Activated CD8-positive, alpha-beta memory T cell treated with anti-CD3 and anti-CD28 coated beads for 24 hours (primary cell): ENCODE measurements at regions not wholly inside any gene's neighbourhood (a gene's known extent, or its start where the extent isn't known, plus 50 kb on each side); places are given as distances from the start of the nearest gene placed in this dataset.
"Not testable (repeated sequence)": the region's sequence is repeated elsewhere in the genome, so short reads cannot be mapped to it uniquely, and the experiment has no call there.

Experiments used
- DNase-seq: peaks from one replicate; pipeline ENCODE4 v3.0.0-alpha.2; 2020

GRCh38 chr2:35787302-35788031 is 568.1 kb upstream of the CRIM1 start:
- DNase-seq: no peak

- no peak for DNase-seq
These were observed 570.0 kb upstream of the CRIM1 start for GRCh38 chr2:35785564-35785963.

- no peak for DNase-seq
These were observed 570.8 kb upstream of the CRIM1 start for GRCh38 chr2:35784777-35785176.

- DNase-seq: no peak
These were observed 571.9 kb upstream of the CRIM1 start for GRCh38 chr2:35783723-35784122.

DNA sequence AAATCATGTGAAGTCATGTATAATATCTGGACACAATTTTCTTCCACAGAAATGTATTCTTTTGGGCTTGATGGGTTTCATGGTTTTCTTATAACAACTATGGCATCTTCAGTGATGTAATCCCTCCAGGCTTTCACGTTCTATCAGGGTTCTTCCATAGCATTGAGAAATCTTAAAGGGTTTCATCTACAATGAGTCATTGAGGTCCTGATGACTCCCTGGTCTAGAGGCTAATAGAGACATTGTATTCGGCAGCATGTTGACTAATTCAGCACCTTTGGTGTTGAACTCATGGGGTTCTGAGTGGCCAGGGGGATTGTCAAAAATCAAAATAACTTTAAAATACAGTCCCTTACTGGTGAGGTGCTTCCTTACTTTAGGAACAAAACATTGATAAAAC is 614.0 kb upstream of the CRIM1 start:
- DNase-seq: no peak

DNA sequence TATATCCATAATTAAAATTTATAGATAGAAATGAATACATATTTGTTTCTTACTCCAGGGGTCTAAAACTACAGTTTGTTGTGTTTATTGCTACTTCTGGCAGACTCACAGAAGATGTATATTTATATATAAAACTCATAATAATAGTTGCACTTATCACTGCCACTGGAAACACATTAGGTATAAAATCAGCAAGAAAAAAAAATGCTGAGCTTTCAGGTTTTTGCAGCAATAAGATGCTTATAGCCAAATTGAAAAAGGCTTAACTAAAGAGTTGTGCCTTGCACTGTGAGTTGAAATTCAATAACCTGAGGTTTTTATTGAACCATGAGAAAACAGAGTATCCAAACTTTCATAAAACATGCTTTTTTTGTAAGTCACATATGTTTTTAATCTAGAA is 623.9 kb upstream of the CRIM1 start:
- no peak for DNase-seq

- no peak for DNase-seq
These were observed 640.7 kb upstream of the CRIM1 start for GRCh38 chr2:35714883-35715282.

DNA sequence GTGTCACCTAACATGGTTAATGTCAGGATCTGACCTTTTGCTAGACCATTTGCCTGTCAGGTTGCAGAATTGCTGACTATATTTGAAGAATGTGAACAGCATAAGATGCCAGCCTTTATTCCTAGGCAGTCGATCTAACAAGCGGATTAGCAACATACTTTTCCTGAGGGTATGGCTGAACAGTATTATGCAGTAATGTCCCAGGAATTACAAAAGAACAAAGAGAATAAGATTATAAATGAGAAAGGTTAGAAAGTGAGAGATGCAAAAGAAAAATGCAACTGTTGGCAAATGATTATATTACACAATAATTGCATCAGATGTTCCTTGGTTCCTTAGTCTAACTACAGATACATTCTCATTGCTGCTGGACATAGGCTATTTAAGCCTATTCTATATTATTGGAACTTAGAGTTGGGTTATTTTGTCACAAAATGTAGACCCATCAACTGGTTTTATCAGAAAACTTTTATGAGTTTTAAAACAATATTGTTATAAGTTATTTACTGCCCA is 647.1 kb upstream of the CRIM1 start:
- no peak for DNase-seq

- DNase-seq: no peak
These were observed 667.3 kb upstream of the CRIM1 start for GRCh38 chr2:35688309-35688708.

- no peak for DNase-seq
These were observed 703.8 kb upstream of the CRIM1 start for GRCh38 chr2:35651688-35652323.

- DNase-seq: no peak
These were observed 740.9 kb upstream of the CRIM1 start for GRCh38 chr2:35614640-35615039.

DNA sequence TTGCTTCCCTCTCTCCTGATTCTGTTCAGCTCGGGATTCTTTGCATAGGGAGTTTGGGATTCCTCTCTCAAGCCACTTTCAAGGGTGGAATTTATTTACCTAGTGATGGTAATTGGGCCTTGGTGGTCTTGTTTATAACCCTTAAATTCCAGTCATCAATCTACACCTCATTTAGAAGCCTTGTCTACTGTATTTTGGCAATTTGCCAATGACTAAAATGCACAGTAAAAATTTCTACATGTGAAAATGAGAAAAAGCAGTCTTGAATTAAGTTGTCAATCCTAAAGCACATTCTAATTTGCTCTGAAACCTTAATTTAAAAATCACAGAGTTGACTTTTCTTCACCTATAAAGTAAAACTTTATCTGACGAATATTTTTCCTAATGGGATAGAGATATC is 749.2 kb upstream of the CRIM1 start:
- DNase-seq: no peak

DNA sequence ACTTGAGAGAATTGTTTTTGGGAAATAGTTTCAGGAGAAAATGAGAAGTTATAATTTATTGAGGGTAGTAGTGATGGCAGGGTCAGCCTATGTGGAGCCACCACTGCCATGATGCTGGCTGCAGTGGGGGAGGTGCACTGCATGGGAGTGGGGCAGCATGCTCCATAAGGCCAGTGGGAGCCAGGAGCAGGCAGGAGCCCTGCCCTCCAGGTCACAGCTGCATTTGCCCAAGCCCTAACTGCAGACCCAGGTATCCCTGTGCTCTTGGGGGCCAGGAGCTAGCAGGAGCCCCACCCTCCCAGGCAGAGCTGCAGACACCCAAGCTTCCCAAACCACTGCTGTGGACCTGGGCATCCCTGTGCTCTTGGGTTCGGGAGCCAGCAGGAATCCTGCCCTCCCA is 757.3 kb upstream of the CRIM1 start:
- no peak for DNase-seq

GRCh38 chr2:35591886-35592285 is 763.7 kb upstream of the CRIM1 start:
- DNase-seq: no peak

DNA sequence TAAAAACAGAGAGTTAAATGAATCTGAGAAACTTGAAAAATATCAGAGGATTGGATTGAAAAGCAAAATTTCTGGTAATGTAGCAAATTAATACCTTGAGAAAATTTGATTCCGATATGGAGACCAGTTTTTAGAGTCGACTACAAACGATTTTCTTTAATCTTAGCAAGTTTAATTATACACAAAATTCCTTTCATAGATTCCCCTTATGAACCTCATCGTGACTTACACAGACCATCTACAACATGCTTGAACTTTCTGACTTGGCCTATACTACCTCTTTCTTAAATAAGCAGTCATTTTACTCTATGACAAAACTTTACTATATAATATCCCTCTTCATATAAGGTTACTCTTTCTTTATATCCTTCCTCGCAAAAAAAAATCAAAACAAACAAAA is 769.6 kb upstream of the CRIM1 start:
- no peak for DNase-seq

DNA sequence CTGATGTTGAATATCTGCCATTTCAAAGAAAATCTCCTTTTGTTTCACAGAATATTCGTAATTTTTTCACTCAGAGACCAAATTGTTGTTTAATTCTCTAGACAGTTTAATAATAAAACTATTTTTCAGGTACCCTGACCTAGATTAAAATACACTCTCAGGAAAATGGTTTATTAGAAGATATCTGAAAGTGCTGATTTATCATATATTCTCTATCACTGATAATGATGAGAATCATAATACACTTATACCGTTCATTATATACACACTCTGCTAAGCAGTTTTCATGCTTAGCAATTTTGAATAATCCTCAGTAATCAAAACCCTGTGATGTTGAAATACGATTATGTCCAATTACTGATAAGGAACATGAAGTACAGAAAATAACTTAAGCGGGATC is 772.9 kb upstream of the CRIM1 start:
- DNase-seq: no peak

DNA sequence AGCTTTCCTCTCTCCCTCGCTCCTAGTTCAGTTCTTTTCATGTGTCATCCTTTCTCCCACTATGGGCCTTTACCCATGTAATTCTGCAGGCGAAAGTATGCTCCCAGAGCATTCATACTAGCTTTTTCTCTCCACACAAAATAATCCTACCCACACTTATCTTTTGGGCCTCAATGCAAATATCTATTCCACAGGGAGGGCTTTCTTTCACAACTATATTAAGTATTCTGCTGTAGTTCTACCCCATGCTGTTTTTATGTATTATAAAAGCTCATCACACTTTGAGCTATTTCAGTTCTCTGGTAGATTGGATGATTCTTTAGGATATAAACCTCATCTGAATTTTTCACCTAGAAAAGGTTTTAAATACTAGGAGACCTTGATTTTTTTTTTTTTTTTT is 774.6 kb upstream of the CRIM1 start:
- no peak for DNase-seq

- DNase-seq: not testable (repeated sequence)
These were observed 787.0 kb upstream of the CRIM1 start for GRCh38 chr2:35568574-35568973.

DNA sequence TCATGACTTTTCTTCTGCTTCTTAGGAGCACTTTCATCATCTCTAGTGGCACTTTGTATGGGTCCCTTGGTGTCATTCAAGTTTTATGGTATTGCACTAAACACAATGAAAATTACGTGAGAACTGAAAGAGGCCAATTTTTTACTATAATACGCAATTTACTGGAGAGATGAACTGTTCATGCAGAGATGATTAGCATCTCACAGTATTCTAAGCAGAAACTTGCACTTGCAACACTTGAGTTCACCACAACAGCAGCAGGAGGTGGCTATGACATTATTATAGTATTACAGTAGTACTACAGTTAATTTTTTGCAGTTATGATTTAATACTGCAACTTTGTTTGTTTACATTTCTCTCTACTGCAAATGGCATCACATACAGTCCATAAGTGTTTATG is 793.1 kb upstream of the CRIM1 start:
- no peak for DNase-seq

DNA sequence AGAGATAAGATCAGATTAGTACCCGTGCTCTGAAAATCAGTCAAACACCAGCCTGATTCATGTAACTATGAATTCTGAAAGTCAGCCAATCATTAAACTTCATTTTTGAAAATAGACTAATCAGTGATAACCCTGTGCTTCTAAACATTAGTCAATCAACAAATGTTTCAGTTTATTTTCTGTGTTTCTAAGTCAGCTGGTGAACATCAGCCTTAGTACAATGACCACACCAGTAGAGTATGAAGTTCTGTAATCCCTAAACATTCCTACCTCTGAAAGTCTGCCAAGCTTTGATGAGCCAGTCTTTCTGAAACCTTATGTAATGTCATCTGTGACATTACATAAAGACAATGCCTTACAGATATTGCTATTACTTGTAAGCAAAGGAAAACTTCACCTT is 807.4 kb upstream of the CRIM1 start:
- DNase-seq: no peak

DNA sequence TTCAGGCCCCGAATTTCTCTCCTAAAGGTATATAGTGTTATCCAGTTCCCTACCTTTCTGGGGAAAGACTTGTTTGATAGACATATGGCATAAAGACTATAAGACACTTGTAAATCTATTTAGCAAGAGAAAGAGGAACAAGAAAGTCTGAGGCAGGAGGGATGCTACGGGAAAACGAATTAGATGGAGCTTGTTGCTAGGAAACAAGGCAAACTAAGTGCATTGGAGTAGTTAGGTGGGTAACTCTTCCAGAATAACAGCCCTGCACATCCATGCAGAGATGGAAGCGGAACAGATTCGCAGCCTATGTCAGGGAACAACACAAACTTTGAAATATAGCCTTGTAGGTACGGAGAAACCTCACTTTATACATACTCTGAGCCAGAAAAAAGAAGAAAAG is 810.3 kb upstream of the CRIM1 start:
- no peak for DNase-seq

DNA sequence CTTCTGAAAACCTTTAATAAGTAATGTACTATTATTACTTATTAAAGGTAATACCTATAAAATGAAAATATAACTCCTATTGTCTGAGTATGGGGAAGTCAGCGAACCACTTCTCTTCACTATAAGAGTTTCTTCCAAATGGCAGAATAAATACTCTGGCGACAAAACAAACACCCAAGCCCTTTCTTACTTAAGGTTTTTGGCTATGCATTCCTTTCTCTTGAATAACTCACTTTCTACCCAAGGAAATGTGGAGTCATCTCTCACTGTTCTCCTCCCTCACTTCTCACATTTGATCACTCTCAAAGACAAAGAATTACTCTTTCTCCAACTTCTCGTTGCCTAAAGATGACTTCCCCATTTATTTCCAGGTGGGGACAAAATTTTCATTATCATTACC is 816.8 kb upstream of the CRIM1 start:
- DNase-seq: no peak

- no peak for DNase-seq
These were observed 824.9 kb upstream of the CRIM1 start for GRCh38 chr2:35530615-35531135.

GRCh38 chr2:35526741-35527140 is 828.8 kb upstream of the CRIM1 start:
- DNase-seq: no peak

DNA sequence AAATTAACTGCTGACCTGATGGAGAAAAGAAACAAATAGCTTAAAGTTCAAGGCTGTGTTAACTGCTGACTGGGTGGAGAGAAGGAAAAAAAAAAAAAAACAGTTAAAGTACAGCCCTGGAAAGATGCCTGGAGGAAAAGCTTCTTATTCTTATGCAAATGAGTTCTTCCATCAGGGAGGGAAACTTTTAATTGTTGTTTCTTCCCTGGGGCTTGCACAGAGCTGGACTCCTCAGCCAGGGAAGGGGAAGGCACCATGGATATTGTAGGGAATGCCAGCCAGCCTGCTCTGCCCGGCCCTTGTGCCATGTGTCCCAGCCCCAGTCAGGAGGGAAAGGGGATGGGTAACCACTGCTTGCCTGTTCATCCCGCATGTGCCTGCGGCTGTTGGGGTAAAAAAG is 833.1 kb upstream of the CRIM1 start:
- DNase-seq: no peak
